ENCODE measurements at regions not wholly inside any gene's neighbourhood (a gene's known extent, or its start where the extent isn't known, plus 50 kb on each side); places are given as distances from the start of the nearest gene placed in this dataset.

- H3K9me3 ChIP-seq (ENCODE audit: control insufficient read depth in 4 of 4, low read length in 3 of 4) = no peaks in the 10 kb centered on the region
- no peak overlapping the region for H3K4me3 ChIP-seq (ENCODE audit: low read depth in 1 of 3, low read length in 3 of 3)
- WGBS = 96% methylated on average over 17 of the region's 17 CpGs
- TF ChIP-seq YY1 (IDR thresholded peaks at IDR 0.05) = no peak
- TF ChIP-seq FOXA1 (IDR thresholded peaks at IDR 0.05) = no peak
- TF ChIP-seq GABPA (IDR thresholded peaks at IDR 0.05 in 1 of 2, conservative IDR thresholded peaks at IDR 0.05 in 1 of 2) = no peak
- TF ChIP-seq NR2F2 (IDR thresholded peaks at IDR 0.05) = no peak
- TF ChIP-seq CTCF (IDR thresholded peaks at IDR 0.05; ENCODE audit: low read depth, low read length, missing input control) = no peak
- TF ChIP-seq HNF4A (conservative IDR thresholded peaks at IDR 0.05) = no peak
- TF ChIP-seq ZBTB33 (IDR thresholded peaks at IDR 0.05) = no peak
- no peak for TF ChIP-seq TAF1 (conservative IDR thresholded peaks at IDR 0.05)
- no peak for TF ChIP-seq REST (IDR thresholded peaks at IDR 0.05)
- no peak for TF ChIP-seq JUND (IDR thresholded peaks at IDR 0.05)
- TF ChIP-seq ATF3 (IDR thresholded peaks at IDR 0.05) = no peak
- TF ChIP-seq MAX (IDR thresholded peaks at IDR 0.05) = no peak
- TF ChIP-seq FOXA2 (IDR thresholded peaks at IDR 0.05) = no peak
- no peak for TF ChIP-seq RXRA (IDR thresholded peaks at IDR 0.05)
- TF ChIP-seq SP1 (IDR thresholded peaks at IDR 0.05) = no peak
- no peak for TF ChIP-seq RAD21 (IDR thresholded peaks at IDR 0.05)
- TF ChIP-seq HNF4G (IDR thresholded peaks at IDR 0.05) = no peak
- no peak overlapping the region for H3K9ac ChIP-seq (ENCODE audit: low read depth in 1 of 2, low read length in 2 of 2)
- no peaks in the 10 kb centered on the region for H3K36me3 ChIP-seq (ENCODE audit: control insufficient read depth in 4 of 4, insufficient read depth in 3 of 4, low read depth in 1 of 4, low read length in 3 of 4)
- no peaks in the 10 kb centered on the region for H3K4me1 ChIP-seq (ENCODE audit: control insufficient read depth in 4 of 4, insufficient read depth in 4 of 4, low read length in 3 of 4)
- no peaks in the 10 kb centered on the region for H3K27me3 ChIP-seq (ENCODE audit: control insufficient read depth in 4 of 4, insufficient read depth in 4 of 4, low read length in 3 of 4)
- DNase-seq (ENCODE audit: low spot score) = no peak
- no peak overlapping the region for H3K27ac ChIP-seq (ENCODE audit: low read depth in 1 of 2, low read length in 2 of 2)
These were observed 392.6 kb downstream of the FAT4 start for GRCh38 chr4:125707397-125707796.

GRCh38 chr4:125710766-125711165, 396.0 kb downstream of the FAT4 start:
- Histone ChIP-seq H3K4me1 (ENCODE audit: control insufficient read depth in 4 of 4, insufficient read depth in 4 of 4, low read length in 3 of 4) (no peaks in the 10 kb centered on the region), H3K27ac (ENCODE audit: low read depth in 1 of 2, low read length in 2 of 2) (no peak overlapping the region), H3K9ac (ENCODE audit: low read depth in 1 of 2, low read length in 2 of 2) (no peak overlapping the region), H3K27me3 (ENCODE audit: control insufficient read depth in 4 of 4, insufficient read depth in 4 of 4, low read length in 3 of 4) (no peaks in the 10 kb centered on the region), H3K36me3 (ENCODE audit: control insufficient read depth in 4 of 4, insufficient read depth in 3 of 4, low read depth in 1 of 4, low read length in 3 of 4) (no peaks in the 10 kb centered on the region), H3K4me3 (ENCODE audit: low read depth in 1 of 3, low read length in 3 of 3) (no peak overlapping the region), H3K9me3 (ENCODE audit: control insufficient read depth in 4 of 4, low read length in 3 of 4) (no peaks in the 10 kb centered on the region)
- no peak for TF ChIP-seq SP1 (IDR thresholded peaks at IDR 0.05)
- TF ChIP-seq JUND (IDR thresholded peaks at IDR 0.05) = no peak
- TF ChIP-seq ATF3 (IDR thresholded peaks at IDR 0.05) = no peak
- TF ChIP-seq YY1 (IDR thresholded peaks at IDR 0.05) = no peak
- no peak for TF ChIP-seq EGR1 (IDR thresholded peaks at IDR 0.05; ENCODE audit: low read depth in 2 of 2)
- DNase-seq (ENCODE audit: low spot score) = no peak
